ENCODE measurements at regions not wholly inside any gene's neighbourhood (a gene's known extent, or its start where the extent isn't known, plus 50 kb on each side); places are given as distances from the start of the nearest gene placed in this dataset.

GRCh38 chr10:62480196-62480595 is 106.0 kb downstream of the ZNF365 start:
- TF ChIP-seq GATA2 (IDR thresholded peaks at IDR 0.05; ENCODE audit: insufficient read depth, insufficient read length, low read depth, low read length) = no peak
- TF ChIP-seq CTCF (IDR thresholded peaks at IDR 0.05; ENCODE audit: extremely low read depth in 1 of 2, insufficient read depth in 1 of 2, low read depth in 1 of 2, low read length in 2 of 2) = no peak
- no peak for TF ChIP-seq FOS (IDR thresholded peaks at IDR 0.05; ENCODE audit: borderline replicate concordance, insufficient read depth, low read length)
- no peak for TF ChIP-seq MAX (IDR thresholded peaks at IDR 0.05; ENCODE audit: insufficient read depth, insufficient read length)
- no peak for TF ChIP-seq POLR2A (IDR thresholded peaks at IDR 0.05; ENCODE audit: low read depth, low read length)
- TF ChIP-seq MYC (IDR thresholded peaks at IDR 0.05; ENCODE audit: low read depth, low read length) = no peak
- TF ChIP-seq EZH2 (IDR thresholded peaks at IDR 0.05; ENCODE audit: borderline replicate concordance, low read depth, low read length, severe bottlenecking) = no peak
- TF ChIP-seq POLR2AphosphoS5 (IDR thresholded peaks at IDR 0.05; ENCODE audit: insufficient read depth, low read depth, low read length) = no peak
- no peak for TF ChIP-seq JUN (IDR thresholded peaks at IDR 0.05; ENCODE audit: borderline replicate concordance, insufficient read depth, insufficient read length, low read depth)
- H3K79me2 ChIP-seq (ENCODE audit: control insufficient read depth, insufficient read depth, low read length) = no peaks in the 10 kb centered on the region
- no TSS peak for BruUV-seq (replicated peaks)
- H3K27ac ChIP-seq (ENCODE audit: insufficient read depth, low read depth, low read length) = no peak overlapping the region
- intact Hi-C loops (cut with micrococcal nuclease) (no loop called here), dilution Hi-C loops (cut with MboI; ENCODE audit: extremely low pct_ligation_motif_present, low sequenced_read_pairs) (no loop called here)
- no peaks in the 10 kb centered on the region for H3K27me3 ChIP-seq (ENCODE audit: control insufficient read depth in 2 of 2, insufficient read depth in 2 of 2, low read length in 2 of 2)
- no peak overlapping the region for H3K4me2 ChIP-seq (ENCODE audit: insufficient read depth, low read length)
- no peak overlapping the region for H3K9ac ChIP-seq (replicated peaks; ENCODE audit: extremely low read depth, insufficient read depth, low read length)
- ChIA-PET CTCF (interaction anchor here (1.8 kb wide), 1 partner anchor 12 kb away, joined by 6 read pairs; no protein-coding TSS in a partner anchor), POLR2A (no interaction called here)
- no peaks in the 10 kb centered on the region for H4K20me1 ChIP-seq (replicated peaks; ENCODE audit: control insufficient read depth, extremely low read depth, insufficient read depth, low read length)
- H3K9me3 ChIP-seq (replicated peaks; ENCODE audit: control insufficient read depth, insufficient read depth, low read length) = no peaks in the 10 kb centered on the region
- FAIRE-seq = no peak
- no peaks in the 10 kb centered on the region for H3K4me1 ChIP-seq (ENCODE audit: control insufficient read depth, extremely low read depth, insufficient read depth, low read length)
- no peaks in the 10 kb centered on the region for H3K36me3 ChIP-seq (ENCODE audit: control insufficient read depth in 2 of 2, extremely low read depth in 1 of 2, insufficient read depth in 2 of 2, low read length in 2 of 2)
- no peaks in the 10 kb centered on the region for H3K9me1 ChIP-seq (replicated peaks; ENCODE audit: control insufficient read depth, extremely low read depth, insufficient read depth, low read length)
- no peak overlapping the region for H3K4me3 ChIP-seq (replicated peaks in 1 of 3; ENCODE audit: insufficient read depth in 1 of 3, low read depth in 1 of 3, low read length in 3 of 3)
- H2AFZ ChIP-seq (ENCODE audit: low read depth, low read length) = no peak overlapping the region
- DNase-seq (ENCODE audit: low read depth, low spot score) = no peak
